HT-29 (cell line): ENCODE measurements at regions not wholly inside any gene's neighbourhood (a gene's known extent, or its start where the extent isn't known, plus 50 kb on each side); places are given as distances from the start of the nearest gene placed in this dataset.
"Not testable (repeated sequence)": the region's sequence is repeated elsewhere in the genome, so short reads cannot be mapped to it uniquely, and the experiment has no call there.

Experiments used
- DNase-seq: peaks from one replicate; pipeline ENCODE4 v3.0.0-alpha.2; 2015; ENCODE audit warnings: low spot score

DNA sequence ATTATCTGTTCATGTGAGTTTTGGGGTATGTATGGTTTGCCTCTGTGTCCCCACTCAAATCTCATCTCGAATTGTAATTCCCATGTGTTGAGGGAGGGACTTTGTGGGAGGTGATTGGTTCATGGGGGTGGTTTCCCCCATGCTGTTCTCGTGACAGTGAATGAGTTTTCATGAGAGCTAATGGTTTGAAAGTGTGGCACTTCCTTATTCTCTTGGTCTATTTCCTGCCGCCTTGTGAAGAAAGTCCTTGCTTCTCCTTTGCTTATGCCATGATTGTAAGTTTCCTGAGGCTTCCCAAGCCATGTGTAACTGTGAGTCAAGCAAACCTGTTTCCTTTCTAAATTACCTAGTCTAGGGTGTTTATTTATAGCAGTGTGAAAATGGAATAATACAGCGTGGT is 128.1 kb upstream of the HS3ST4 start:
- DNase-seq, result no peak

DNA sequence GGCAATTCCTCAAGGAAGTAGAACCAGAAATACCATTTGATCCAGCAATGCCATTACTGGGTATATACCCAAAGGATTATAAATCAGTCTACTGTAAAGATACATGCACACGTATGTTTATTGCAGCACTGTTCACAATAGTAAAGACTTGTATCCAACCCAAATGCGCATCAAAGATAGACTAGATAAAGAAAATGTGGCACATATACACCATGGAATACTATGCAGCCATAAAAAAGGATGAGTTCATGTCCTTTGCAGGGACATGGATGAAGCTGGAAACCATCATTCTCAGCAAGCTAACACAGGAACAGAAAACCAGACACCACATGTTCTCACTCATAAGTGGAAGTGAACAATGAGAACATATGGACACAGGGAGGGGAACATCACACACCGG is 130.0 kb upstream of the HS3ST4 start:
- not testable (repeated sequence) for DNase-seq

DNA sequence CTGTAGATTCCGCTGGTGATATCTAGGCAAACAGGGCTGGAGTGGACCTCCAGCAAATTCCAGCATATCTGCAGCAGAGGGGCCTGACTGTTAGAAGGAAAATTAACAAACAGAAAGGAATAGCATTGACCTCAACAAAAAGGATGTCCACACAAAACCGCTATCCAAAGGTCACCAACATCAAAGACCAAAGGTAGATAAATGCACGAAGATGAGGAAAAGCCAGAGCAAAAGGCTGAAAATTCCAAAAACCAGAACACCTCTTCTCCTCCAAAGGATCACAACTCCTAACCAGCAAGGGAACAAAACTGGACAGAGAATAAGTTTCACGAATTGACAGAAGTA is 134.8 kb upstream of the HS3ST4 start:
- DNase-seq, result not testable (repeated sequence)

DNA sequence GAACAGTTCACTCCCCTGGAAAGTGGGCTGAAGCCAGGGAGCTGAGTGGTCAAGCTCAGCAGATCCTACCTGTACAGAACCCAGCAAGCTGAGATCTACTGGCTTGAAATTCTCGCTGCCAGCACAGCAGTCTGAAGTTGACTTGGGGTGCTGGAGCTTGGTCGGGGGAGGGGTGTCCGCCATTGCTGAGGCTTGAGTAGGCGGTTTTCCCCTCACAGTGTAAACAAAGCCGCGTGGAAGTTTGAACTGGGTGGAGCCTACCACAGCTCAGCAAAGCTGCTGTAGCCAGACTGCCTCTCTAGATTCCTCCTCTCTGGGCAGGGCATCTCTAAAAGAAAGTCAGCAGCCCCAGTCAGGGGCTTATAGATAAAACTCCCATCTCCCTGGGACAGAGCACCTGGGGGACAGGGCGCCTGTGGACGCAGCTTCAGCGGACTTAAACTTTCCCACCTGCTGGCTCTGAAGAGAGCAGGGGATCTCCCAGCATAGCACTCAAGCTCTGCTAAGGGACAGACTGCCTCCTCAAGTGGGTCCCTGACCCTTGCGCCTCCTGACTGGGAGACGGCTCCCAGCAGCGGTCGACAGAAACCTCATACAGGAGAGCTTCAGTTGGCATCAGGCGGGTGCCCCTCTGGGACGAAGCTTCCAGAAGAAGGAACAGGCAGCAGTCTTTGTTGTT is 135.3 kb upstream of the HS3ST4 start:
- peak; percentile 5 for DNase-seq

DNA sequence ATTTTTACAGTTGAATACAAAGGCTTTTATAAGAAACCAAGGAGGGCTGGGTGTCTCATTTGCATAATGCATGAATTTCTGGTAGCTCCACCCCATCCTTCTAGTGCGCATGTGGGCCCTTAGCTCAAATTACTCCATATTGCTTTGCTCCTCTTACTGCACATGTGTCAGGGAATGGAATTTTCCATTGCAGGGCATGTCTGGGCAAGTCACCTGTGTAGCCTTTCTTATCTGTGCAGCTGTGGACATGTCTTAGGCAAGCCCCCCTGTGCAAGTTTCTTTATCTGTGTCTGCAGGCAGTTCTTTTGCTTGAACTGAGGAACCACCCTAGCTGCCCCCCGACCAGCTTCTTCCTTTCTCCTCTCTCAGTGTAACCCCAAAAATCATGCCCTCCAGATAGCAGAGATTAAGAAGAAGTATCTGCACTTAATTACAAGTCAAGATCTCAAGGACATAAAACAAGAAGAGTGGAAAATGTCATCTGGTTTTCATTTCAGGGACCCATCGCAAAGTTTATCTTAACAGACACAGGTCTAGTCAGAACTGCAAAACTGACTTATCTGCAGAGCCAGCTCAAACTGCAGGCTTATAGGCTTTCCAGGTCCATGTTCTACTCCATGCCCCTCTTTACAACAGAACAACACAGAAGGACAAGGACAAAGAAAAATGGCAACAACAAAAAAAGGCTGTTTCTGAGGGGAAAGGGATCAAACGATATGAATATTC is 137.9 kb upstream of the HS3ST4 start:
- DNase-seq, result no peak

DNA sequence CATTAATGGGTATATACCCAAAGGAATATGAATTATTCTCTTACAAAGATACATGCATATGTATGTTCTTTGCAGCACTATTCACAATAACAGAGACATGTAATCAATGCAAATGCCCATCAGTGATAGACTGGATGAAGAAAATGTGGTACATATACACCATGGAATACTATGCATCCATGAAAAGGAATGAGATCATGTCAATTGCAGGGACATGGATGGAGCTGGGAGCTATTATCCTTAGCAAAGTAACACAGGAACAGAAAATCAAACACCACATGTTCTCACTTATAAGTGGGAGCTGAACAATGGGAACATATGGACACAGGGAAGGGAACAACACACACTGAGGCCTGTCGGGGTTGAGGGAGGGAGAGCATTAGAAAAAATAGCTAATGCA is 141.1 kb upstream of the HS3ST4 start:
- DNase-seq, result no peak

DNA sequence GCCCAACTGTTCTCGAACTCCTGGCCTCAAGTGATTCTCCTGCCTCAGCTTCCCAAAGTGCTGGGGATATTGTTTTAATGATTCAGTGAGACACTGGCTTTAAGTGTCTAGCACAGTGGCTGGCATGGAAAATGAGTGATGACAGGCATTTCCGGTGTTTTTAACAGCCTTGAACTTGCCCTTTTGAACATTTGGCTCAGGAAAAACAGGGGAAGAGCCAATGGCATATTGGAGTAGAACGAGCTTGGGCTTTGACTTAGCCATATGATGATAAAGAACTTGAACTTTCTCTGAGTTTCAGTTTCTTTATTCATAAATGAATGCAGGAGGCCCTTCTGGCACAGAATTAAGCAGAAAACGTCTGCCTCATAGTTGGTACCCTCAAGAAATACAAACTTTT is 145.0 kb upstream of the HS3ST4 start:
- no peak for DNase-seq

DNA sequence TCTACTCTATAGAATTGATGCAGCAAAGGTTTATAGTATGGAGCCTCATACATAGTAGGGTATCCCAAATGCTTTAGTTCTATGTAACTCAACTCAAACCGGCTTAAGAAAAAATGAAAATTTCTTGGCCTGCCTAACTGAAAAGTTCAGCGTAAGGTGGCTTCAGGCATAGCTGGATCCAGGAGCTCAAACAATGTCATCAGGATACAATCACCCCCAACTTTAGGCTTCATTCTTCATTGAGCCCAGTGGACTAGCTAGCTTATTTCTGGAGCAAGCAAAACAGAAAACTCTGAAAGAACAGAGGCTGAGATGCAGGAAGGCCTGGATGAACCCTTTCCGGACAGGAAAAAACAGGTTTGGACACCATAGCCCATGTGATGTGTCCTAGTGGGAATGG is 147.5 kb upstream of the HS3ST4 start:
- DNase-seq, result no peak

DNA sequence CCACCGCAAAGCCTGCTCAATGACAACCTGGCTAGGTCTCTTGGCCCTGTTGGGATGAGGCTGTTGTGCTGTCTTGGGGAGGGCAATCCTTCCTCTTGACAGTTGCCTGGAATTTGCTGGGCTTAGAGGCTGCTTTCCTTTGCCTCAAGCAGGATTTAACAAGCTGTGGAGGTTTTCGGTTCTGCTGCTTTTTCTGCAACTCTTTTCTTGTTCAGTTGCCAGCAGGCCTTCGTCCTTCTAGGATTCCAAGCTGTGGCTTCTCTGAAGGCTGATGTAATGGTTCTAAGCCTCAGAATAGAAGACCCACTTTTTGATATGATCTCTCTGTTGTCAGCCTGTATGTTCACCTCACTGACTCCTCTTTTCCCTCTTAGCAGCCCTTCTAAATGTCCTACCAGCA is 149.5 kb upstream of the HS3ST4 start:
- no peak for DNase-seq

DNA sequence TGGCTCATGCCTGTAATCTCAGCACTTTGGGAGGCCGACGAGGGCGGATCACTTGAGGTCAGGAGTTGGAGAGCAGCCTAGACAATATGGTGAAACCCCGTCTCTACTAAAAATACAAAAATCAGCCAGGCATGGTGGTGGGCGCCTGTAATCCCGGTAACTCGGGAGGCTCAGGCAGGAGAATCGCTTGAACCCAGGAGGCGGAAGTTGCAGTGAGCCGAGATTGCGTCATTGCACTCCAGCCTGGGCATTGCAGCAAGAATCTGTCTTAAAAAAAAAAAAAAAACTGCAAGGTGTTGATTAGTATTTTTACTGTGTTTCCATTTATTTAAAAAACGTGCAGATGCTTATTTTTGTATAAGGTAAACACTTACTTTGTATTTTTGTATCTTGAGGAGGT is 152.0 kb upstream of the HS3ST4 start:
- DNase-seq, result not testable (repeated sequence)

DNA sequence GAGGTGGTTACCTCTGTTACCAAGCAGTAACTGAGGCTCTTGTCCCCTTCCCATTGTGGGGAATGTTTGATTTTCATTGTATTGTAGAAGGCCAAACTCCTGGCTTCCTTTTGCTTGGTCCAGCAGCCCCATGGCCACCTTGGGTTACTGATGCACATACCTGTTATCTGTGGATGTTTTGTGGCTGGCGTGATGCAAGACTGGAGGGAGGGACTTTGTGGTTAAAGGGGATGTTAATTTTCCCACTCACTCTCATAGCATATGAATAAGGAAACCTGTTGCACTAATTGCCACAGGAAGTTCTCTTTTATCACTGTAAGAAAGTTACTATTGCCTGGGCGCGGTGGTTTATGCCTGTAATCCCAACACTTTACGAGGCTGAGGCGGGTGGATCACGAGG is 168.6 kb upstream of the HS3ST4 start:
- DNase-seq, result no peak

DNA sequence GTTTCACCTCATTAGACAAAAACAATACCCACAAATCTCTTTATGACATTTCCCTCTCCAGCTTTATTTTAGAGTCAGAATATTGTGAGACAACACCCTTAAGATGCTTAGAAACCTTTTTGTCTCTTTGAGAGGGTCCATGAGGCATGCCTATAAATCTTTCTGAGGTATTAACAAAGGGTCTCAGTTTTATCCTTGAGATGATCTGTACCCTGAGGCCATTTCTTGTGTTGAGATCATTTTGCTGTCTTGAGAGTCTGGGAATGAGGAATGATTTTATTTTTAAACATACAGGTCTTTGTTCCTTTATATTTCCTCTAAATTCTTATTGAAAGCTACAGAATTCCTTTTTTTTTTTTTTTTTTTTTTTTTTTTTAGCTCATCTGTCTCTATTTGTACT is 179.7 kb upstream of the HS3ST4 start:
- DNase-seq, result no peak

DNA sequence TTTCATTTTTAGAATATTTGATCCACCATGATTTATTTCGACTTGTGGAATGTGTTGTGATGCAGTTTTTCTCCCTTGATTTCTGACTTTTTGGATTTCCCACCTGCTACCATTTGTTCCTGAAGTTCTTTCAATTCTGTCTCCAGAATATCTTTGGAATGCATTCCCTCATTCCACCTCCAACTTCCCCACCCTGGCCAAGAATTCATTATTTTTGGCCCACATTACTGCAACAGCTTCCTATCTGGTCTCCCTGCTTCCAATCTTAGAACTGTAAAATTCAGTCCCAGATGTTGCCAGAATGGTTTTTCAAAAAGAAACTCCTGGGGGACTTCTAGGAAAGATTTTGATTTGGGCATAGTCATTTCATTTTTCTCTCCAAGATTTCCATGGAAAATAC is 182.3 kb upstream of the HS3ST4 start:
- DNase-seq, result no peak

DNA sequence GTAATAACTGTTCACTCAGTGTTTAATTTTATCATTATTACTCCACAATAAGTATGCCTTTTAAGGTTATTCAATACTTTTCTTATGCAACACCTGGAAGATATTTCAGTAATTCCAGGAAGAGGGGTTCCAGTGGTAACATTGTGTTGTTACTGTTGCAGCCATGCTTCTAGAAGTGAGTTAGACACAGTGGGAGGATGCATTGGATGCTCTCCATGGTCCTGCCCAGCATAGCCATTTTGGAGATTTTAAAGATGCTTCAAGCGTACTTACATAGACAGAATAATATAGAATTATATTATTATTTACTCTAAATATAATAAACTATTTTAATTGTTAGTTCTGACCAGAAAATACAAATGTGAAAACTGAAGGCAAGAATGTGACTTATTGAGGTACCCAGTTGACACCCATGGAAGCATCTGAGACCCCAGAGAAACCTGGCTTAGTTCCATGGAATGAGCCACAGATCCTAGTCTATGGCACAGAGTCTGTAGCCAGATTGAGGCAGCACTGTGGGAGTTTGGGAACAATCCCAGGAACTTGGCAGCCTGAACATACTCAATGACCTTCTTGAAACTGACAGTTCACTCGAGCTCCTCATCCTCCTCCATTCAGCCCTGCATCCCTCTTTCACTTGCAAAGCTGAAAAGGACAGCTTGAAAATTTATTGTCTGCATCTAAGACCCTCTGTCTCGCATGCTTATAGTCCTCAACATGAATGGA is 190.1 kb upstream of the HS3ST4 start:
- DNase-seq, result peak; percentile 4

DNA sequence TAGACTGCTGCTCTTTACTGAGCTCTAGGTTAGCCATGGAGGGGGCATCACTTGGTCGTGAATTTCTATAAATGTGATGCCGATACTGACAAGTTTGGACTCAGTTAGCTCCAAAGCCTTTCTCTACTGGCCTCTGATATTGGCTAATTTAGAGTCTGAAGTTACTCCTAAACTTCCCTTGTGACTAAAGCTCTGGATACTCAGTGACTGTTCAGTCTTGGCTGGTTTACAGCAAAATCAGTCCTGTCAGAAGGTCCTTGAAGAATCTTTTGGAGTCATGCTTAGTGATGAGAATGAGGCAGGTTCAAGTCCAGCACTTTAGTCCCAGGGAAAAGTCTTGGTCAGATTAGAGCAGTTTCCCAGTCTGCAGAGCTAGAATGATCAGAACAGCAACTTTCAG is 197.5 kb upstream of the HS3ST4 start:
- DNase-seq, result no peak

DNA sequence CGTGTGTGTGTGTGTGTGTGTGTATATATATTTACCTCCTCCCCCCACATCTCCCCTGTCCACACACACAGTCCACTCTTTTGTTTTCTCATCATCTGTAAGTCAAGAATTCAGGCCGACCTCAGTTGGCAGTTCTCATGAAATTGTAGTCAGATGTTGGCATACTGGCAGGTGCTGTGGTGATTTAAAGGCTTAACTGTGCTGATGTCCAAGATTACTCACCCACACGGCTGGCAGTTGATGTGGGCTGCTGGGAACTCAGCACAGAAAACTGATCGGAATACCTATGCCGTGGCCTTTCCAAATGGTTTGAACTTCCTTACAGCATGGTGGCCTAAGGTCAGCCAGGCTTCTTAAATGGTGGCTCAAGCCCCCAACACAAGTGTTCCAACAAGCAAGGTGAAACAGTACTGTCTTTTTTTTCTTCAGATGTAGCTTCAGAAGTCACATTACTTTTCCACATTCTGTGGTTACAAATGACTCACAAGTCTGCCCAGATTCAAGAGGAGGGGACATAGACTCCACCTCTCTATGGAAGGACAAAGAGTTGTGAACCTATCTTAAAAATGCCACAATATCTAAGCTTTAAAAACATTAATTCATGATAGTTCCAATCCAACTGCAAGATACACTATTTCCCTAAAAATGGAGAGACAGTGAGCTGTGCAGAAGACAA is 198.5 kb upstream of the HS3ST4 start:
- DNase-seq, result no peak

DNA sequence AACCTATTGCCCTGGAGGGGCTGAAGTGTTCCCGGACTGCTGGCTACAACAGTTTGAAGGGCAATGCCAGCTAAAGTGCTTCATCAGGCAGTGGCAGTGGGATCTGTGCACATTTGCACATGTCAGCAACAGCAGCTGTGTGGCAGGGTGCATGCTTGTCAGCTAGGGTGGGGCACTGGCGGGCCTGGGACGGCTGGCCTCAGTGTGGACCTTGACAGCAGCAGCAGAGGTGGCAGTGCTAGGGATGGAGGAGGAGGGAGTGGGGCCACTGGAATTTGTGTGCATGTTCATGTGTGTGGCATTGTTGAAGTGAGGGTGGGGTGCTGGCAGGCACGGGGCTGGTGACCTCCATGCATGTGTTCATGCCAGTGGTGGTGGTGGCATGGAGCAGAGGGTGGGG is 203.3 kb upstream of the HS3ST4 start:
- DNase-seq, result no peak

DNA sequence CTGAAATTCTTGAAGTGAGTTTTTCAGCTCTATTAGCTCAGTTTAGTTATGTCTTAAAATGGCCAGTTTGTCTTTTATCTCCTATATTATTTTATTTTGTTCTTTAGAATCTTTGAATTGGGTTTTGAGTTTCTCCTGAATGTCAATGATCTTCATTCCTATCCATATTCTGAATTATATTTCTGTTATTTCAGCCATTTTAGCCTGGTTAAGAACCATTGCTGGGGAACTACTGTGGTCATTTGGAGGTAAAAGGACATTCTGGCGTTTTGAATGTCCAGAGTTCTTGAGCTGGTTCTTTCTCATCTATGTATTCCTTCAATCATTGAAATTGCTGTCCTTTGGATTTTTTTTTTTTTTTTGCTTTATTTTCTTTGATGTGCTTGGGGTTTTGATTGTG is 203.9 kb upstream of the HS3ST4 start:
- no peak for DNase-seq

DNA sequence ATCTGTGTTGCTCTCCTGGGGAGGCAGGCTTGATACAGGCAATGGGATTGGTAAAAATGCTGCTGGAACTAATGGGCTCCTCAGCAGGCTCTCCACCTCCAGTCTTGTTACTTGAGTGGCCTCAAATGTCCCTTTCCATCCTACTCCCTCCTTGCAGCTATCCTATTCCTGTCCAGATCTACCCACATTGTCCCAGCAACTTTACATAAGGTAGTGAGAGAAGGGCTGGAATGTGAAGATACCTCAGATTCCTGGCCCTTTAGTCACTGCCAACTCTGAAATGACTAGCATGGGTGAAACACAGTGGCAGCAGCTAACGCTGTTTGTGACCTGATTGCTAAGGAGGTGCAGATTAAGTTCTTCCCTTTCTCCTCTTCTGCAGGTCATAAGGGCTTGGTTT is 210.1 kb upstream of the HS3ST4 start:
- DNase-seq, result no peak

DNA sequence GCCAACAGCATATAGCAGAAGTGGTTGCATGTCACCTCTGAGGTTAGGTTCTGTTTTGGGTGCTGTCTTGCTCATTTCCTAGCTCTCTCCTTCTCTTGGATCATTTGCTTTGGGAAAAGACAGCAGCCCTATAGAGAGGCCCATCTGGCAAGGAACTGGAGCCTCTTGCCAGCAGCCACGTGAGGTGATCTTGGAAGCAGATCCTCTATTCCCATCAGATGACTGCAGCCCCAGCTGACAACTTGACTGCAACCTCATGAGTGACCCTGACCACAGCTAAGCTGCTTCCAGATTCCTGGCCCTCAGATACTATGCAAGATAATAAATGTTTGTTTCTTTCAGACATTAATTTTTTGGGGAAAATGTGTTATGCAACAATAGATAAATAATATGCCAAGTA is 213.3 kb upstream of the HS3ST4 start:
- DNase-seq, result no peak

DNA sequence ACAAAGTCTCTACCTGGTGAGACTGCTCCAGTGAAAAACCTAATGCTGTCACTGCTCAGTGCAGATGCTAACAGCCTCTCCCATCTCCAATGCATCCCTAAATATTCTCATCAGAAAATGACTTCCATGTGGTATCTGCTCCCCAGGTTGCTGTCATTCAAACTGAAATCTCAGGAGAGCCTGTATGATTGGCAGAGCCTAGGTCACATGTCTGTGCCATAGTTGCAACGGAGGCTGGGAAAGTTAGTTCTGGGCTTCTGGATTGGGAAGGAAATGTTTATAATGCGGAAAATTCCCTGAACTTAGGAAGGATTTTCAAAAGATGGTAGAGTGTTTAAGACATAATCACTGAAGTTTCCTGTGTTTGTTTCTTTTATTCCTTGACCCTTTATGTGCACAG is 206.4 kb upstream of the ZKSCAN2 start:
- no peak for DNase-seq

DNA sequence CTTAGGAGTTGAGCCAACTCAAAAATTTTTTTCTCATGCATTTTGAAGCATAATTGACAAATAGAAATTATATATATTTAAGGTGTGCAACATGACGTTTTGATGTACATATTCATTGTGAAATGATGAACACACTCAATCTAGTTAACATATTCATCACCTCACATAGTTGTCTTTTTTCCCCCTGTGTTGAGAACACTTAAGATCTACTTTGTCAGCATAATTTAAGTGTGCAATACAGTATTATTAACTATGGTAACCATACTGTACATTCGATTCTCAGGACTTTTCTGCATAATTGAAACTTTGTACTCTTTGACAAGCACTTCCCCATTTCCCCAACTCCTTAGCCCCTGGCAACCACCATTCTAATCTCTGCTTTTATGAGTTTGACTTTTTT is 192.2 kb upstream of the ZKSCAN2 start:
- DNase-seq, result no peak

DNA sequence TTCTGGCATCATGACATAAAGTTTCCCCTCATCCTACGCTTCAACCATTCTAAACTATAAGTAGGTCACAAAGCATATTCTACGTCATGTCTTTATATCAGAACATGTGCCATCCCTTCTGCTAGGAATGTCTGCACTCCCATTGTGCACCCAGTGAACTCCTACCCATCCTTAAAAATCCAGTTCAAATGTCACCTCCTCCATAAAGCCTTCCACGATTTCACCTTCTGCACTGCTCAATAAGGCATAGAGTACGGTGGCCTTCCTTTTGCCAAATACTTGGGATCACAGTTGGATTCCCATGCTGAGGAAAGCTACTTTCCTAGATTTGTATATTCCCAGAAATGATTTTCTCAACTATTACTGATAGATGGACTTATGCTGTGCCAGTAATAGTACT is 186.3 kb upstream of the ZKSCAN2 start:
- DNase-seq, result no peak
